Esophagus muscularis mucosa (tissue), 4 donors: ENCODE measurements at regions not wholly inside any gene's neighbourhood (a gene's known extent, or its start where the extent isn't known, plus 50 kb on each side); places are given as distances from the start of the nearest gene placed in this dataset.

ENCODE experiments used
- EP300 ChIP-seq: sonication (generic); formaldehyde crosslinking; IDR thresholded peaks from one replicate; pipeline ENCODE4 v1.6.1; 2017; ENCODE audit warnings: antibody characterized with exemption
- POLR2A ChIP-seq: fragments of 450-650 bp; IDR thresholded peaks from one replicate; pipeline ENCODE4 v1.6.1; 2017; ENCODE audit warnings: antibody characterized with exemption, moderate library complexity, mild to moderate bottlenecking, low read depth
- POLR2AphosphoS5 ChIP-seq, 2 donors: sonication (generic); formaldehyde crosslinking; IDR thresholded peaks; one replicate each; pipeline ENCODE4 v1.6.1; 2017; ENCODE audit warnings: antibody characterized with exemption in 2 of 2
- TF ChIP-seq, protein P1 (sequence below), 3 experiments: fragments of 200-600 bp in 2 of 3; fragments of 450-650 bp in 1 of 3; sonication (generic) in 2 of 3; IDR thresholded peaks; one replicate each; pipeline ENCODE4 v1.5.1; 2017 to 2019; ENCODE audit warnings: antibody characterized with exemption in 3 of 3, mild to moderate bottlenecking in 2 of 3, moderate library complexity in 1 of 3

DNA sequence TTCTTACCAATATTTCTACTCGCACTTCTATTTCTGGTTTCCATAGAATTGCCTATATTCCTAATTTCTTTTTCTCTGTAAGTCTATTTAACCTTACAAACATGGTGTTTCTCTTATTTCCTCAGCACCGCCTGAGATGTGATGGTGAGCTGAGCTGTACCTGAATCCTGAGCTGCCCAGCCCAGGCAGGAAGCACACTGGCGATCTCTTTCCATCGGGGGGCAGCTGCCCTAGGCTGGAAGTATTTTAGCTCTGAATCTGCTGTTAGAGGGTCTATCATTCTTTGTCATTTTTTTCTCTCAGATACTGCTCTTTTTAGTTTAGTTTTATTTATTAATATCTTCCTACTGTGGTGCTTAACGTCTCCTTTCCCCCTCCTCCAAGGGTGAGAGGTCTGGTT is 173.4 kb upstream of the SLC35B3 start:
- TF ChIP-seq, protein P1, sequence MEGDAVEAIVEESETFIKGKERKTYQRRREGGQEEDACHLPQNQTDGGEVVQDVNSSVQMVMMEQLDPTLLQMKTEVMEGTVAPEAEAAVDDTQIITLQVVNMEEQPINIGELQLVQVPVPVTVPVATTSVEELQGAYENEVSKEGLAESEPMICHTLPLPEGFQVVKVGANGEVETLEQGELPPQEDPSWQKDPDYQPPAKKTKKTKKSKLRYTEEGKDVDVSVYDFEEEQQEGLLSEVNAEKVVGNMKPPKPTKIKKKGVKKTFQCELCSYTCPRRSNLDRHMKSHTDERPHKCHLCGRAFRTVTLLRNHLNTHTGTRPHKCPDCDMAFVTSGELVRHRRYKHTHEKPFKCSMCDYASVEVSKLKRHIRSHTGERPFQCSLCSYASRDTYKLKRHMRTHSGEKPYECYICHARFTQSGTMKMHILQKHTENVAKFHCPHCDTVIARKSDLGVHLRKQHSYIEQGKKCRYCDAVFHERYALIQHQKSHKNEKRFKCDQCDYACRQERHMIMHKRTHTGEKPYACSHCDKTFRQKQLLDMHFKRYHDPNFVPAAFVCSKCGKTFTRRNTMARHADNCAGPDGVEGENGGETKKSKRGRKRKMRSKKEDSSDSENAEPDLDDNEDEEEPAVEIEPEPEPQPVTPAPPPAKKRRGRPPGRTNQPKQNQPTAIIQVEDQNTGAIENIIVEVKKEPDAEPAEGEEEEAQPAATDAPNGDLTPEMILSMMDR (IDR thresholded peaks at IDR 0.05): no peak
- TF ChIP-seq POLR2A (no peak), POLR2AphosphoS5 (IDR thresholded peaks at IDR 0.05) (no peak), EP300 (no peak)
